Kidney (tissue), 13 donors: ENCODE measurements at regions not wholly inside any gene's neighbourhood (a gene's known extent, or its start where the extent isn't known, plus 50 kb on each side); places are given as distances from the start of the nearest gene placed in this dataset.

Experiments
- DNase-seq, 5 donors: peaks; one replicate each; pipeline ENCODE4 v3.0.0-alpha.2; 2013 to 2020
- FAIRE-seq: peaks from 2 replicates; lab custom pipeline; 2012; peaks lifted over from hg19 to GRCh38; lab: Jason Lieb, UNC
- H3K27ac ChIP-seq, 2 donors: one replicate each; pipeline ENCODE4 v1.7.0; 2013; ENCODE audit warnings: low read depth in 2 of 2, low read length in 2 of 2, inconsistent platforms in 1 of 2
- H3K27me3 ChIP-seq: one replicate; pipeline ENCODE4 v1.7.1; 2013; ENCODE audit warnings: low read length, inconsistent platforms; ENCODE audit not compliant: control insufficient read depth, insufficient read depth
- H3K36me3 ChIP-seq, 3 donors: one replicate each; pipeline versions ENCODE4 v1.7.0 to v1.7.1; 2013; ENCODE audit warnings: low read length in 3 of 3, control low read depth in 1 of 3, inconsistent platforms in 1 of 3; ENCODE audit not compliant: insufficient read depth in 3 of 3, control insufficient read depth in 2 of 3
- H3K4me1 ChIP-seq, 3 donors: one replicate each; pipeline versions ENCODE4 v1.7.0 to v1.7.1; 2013; ENCODE audit warnings: low read length in 3 of 3, inconsistent platforms in 1 of 3, low read depth in 1 of 3; ENCODE audit not compliant: control insufficient read depth in 2 of 3, insufficient read depth in 2 of 3
- H3K4me3 ChIP-seq, 3 donors: one replicate each; pipeline versions ENCODE4 v1.7.0 to v1.8.1; 2013; ENCODE audit warnings: low read length in 3 of 3, control low read depth in 1 of 3, inconsistent platforms in 1 of 3
- H3K9ac ChIP-seq, 3 donors: one replicate each; pipeline versions ENCODE4 v1.7.0 to v1.7.1; 2013; ENCODE audit warnings: low read length in 3 of 3, control low read depth in 1 of 3, inconsistent platforms in 1 of 3
- H3K9me3 ChIP-seq, 3 donors: one replicate each; pipeline versions ENCODE4 v1.7.0 to v1.7.1; 2013; ENCODE audit warnings: low read length in 3 of 3, control low read depth in 1 of 3, inconsistent platforms in 1 of 3; ENCODE audit not compliant: control insufficient read depth in 2 of 3, insufficient read depth in 1 of 3
- CTCF ChIP-seq: IDR thresholded peaks from 3 replicates; pipeline ENCODE4 v1.5.1; 2012; ENCODE audit warnings: mild to moderate bottlenecking, moderate library complexity, borderline replicate concordance; ENCODE audit not compliant: insufficient read depth; ENCODE audit errors: extremely low read depth
- intact Hi-C: fragments of 100-400 bp; cut with DNase I; formaldehyde crosslinking; loops from one replicate; pipeline ENCODE4 v1.11.1; 2022
- donor health status: control.
- donor health status: control.
- donor health status: control.
- donor health status: control.
- donor health status: control.
- donor health status: DM: yes; HTN: yes; CAD: no.
- donor health status: Normal renal cell carcinoma (clear cell type).

GRCh38 chr6:164439331-164439730 is 870.1 kb downstream of the C6orf118 start:
- H3K9me3 ChIP-seq = no peaks in the 10 kb centered on the region
- intact Hi-C loops = no loop called here
- no peak overlapping the region for H3K27ac ChIP-seq
- no peaks in the 10 kb centered on the region for H3K36me3 ChIP-seq
- no peak overlapping the region for H3K9ac ChIP-seq
- no peaks in the 10 kb centered on the region for H3K4me1 ChIP-seq
- H3K27me3 ChIP-seq = no peaks in the 10 kb centered on the region
- H3K4me3 ChIP-seq = no peak overlapping the region
- no peak for FAIRE-seq
- DNase-seq = peak in 3 of 5 donors; percentile 12 to 26 (median 20)
- TF ChIP-seq CTCF = no peak

- FAIRE-seq (no peak), DNase-seq (no peak)
- intact Hi-C loops = no loop called here
- no peak overlapping the region for H3K4me3 ChIP-seq
- no peak overlapping the region for H3K9ac ChIP-seq
- no peaks in the 10 kb centered on the region for H3K27me3 ChIP-seq
- no peaks in the 10 kb centered on the region for H3K9me3 ChIP-seq
- H3K36me3 ChIP-seq = no peaks in the 10 kb centered on the region
- no peak for TF ChIP-seq CTCF
- H3K4me1 ChIP-seq = no peaks in the 10 kb centered on the region
- H3K27ac ChIP-seq = no peak overlapping the region
Measured at GRCh38 chr6:164436976-164437375, 872.4 kb downstream of the C6orf118 start.

GRCh38 chr6:164427728-164428402 is 881.5 kb downstream of the C6orf118 start:
- no peaks in the 10 kb centered on the region for H3K4me1 ChIP-seq
- peaks cover 0 to 3% (median 3%) of the 10 kb centered on the region in 3 donors for H3K9me3 ChIP-seq
- H3K27me3 ChIP-seq = no peaks in the 10 kb centered on the region
- H3K9ac ChIP-seq = no peak overlapping the region
- no peak for TF ChIP-seq CTCF
- H3K4me3 ChIP-seq = no peak overlapping the region
- intact Hi-C loops = no loop called here
- FAIRE-seq = no peak
- H3K27ac ChIP-seq = no peak overlapping the region
- no peaks in the 10 kb centered on the region for H3K36me3 ChIP-seq
- DNase-seq = no peak

- no peak for DNase-seq
- H3K9ac ChIP-seq = no peak overlapping the region
- no peaks in the 10 kb centered on the region for H3K27me3 ChIP-seq
- intact Hi-C loops = no loop called here
- FAIRE-seq = no peak
- H3K27ac ChIP-seq = no peak overlapping the region
- H3K4me1 ChIP-seq = no peaks in the 10 kb centered on the region
- H3K36me3 ChIP-seq = no peaks in the 10 kb centered on the region
- H3K9me3 ChIP-seq = peaks cover 0 to 12% (median 3%) of the 10 kb centered on the region in 3 donors
- H3K4me3 ChIP-seq = no peak overlapping the region
- TF ChIP-seq CTCF = no peak
Measured at GRCh38 chr6:164424489-164424888, 884.9 kb downstream of the C6orf118 start.
